ENCODE measurements at regions not wholly inside any gene's neighbourhood (a gene's known extent, or its start where the extent isn't known, plus 50 kb on each side); places are given as distances from the start of the nearest gene placed in this dataset.

- TF ChIP-seq CTCF (conservative IDR thresholded peaks at IDR 0.05; ENCODE audit: control insufficient read depth, insufficient read depth, low read depth, low read length): no peak
- H3K4me3 ChIP-seq (ENCODE audit: control insufficient read depth, low read depth, low read length): no peak overlapping the region
- DNase-seq (ENCODE audit: low read depth): no peak
Observed at GRCh38 chr10:113967126-113967525, 76.5 kb upstream of the ADRB1 start.

GRCh38 chr10:113970641-113971040 is 73.0 kb upstream of the ADRB1 start:
- no peak overlapping the region for H3K4me3 ChIP-seq (ENCODE audit: control insufficient read depth, low read depth, low read length)
- no peak for TF ChIP-seq CTCF (conservative IDR thresholded peaks at IDR 0.05; ENCODE audit: control insufficient read depth, insufficient read depth, low read depth, low read length)
- no peak for DNase-seq (ENCODE audit: low read depth)

- no peak for TF ChIP-seq CTCF (conservative IDR thresholded peaks at IDR 0.05; ENCODE audit: control insufficient read depth, insufficient read depth, low read depth, low read length)
- no peak for DNase-seq (ENCODE audit: low read depth)
- H3K4me3 ChIP-seq (ENCODE audit: control insufficient read depth, low read depth, low read length): no peak overlapping the region
Observed at GRCh38 chr10:113971349-113971973, 72.2 kb upstream of the ADRB1 start.

- no peak for TF ChIP-seq CTCF (conservative IDR thresholded peaks at IDR 0.05; ENCODE audit: control insufficient read depth, insufficient read depth, low read depth, low read length)
- no peak for DNase-seq (ENCODE audit: low read depth)
- H3K4me3 ChIP-seq (ENCODE audit: control insufficient read depth, low read depth, low read length): no peak overlapping the region
Observed at GRCh38 chr10:113977174-113977573, 66.5 kb upstream of the ADRB1 start.

GRCh38 chr10:113978802-113979201 is 64.9 kb upstream of the ADRB1 start:
- no peak for DNase-seq (ENCODE audit: low read depth)
- TF ChIP-seq CTCF (conservative IDR thresholded peaks at IDR 0.05; ENCODE audit: control insufficient read depth, insufficient read depth, low read depth, low read length): no peak

GRCh38 chr10:113979409-113979808 is 64.3 kb upstream of the ADRB1 start:
- no peak for DNase-seq (ENCODE audit: low read depth)
- H3K4me3 ChIP-seq (ENCODE audit: control insufficient read depth, low read depth, low read length): no peak overlapping the region
- no peak for TF ChIP-seq CTCF (conservative IDR thresholded peaks at IDR 0.05; ENCODE audit: control insufficient read depth, insufficient read depth, low read depth, low read length)

More at GRCh38 chr10:113978802-113979201, 64.9 kb upstream of the ADRB1 start:
- H3K4me3 ChIP-seq (ENCODE audit: control insufficient read depth, low read depth, low read length): no peak overlapping the region

Data from fibroblast of mammary gland (primary cell).